Stimulated activated CD8-positive, alpha-beta memory T cell treated with anti-CD3 and anti-CD28 coated beads, Interleukin-7, amount 100 ng/mL, for 24 hours (primary cell): ENCODE measurements at regions not wholly inside any gene's neighbourhood (a gene's known extent, or its start where the extent isn't known, plus 50 kb on each side); places are given as distances from the start of the nearest gene placed in this dataset.

ENCODE experiments used
- DNase-seq: peaks from one replicate; pipeline ENCODE4 v3.0.0-alpha.2; 2020; ENCODE audit warnings: low read depth

DNA sequence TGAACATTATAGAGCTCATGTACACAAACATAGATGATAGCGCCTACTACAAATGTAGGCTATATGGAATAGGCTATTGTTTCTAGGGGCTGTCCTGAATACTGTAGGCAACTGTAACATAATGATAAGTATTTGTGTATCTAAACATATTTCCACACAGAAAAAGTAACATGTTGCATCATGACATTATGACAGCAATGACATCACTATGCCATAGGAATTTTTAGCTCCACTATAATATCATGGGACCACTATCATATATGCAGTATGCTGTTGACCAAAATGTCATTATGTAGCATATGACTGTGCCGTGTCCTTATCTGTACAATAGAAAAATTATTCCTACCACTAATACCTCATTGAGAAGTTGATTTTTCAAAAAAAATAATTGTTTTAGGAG lies 96.7 kb upstream of the SSTR1 start:
- no peak for DNase-seq

DNA sequence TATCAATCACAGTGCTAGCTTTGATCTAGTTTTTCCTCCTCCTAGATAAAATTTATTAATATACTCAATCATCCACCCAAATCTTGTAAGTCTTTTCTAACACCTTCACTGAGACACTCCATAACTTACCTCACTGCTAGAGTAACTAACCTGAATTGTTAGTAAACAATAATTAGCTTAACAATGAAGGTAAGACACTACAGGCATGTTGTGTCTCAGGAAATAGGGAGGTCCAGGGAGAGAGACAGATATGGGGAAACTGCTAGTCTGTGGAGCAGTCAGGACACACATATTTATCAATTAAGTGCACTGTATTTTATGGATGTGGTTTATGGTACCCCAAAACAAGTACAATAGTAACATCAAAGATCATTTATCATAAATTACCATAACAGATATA lies 94.2 kb upstream of the SSTR1 start:
- DNase-seq = no peak

DNA sequence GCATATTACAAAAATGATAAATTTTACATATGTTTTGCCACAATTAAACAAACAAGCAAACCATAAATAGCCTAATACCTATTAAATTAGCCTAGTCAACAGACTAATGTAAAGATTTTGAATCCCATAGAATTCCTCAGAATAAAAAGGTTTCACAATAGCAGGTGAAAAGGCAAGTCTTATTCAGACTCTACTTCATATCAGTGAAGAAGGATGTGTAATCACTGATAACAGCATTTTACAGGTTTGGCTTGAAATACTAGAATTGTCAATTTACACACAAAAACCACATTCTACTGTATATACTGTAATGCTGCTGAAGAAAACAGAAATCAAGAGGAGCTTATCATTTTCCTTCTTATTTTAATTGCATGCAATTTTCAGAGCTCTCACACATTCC lies 90.8 kb upstream of the SSTR1 start:
- no peak for DNase-seq

DNA sequence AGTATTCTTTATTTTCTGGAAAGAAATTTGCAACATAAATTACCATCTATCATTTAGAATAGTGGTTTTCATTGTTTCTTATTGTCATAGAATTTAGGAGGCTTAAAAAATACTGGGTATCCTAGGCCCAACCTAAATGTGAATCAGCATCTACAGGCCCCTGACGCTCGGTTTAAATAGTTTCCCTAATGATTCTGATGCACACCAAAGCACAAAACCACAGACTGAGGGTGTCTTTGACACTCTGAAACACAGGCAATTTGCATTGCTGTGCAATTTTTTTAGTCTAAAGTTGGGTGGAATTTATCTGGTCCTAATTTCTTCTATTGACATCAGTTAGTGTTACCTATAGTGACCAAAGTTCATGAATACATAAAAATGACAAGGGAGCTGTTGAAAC lies 87.6 kb upstream of the SSTR1 start:
- DNase-seq = no peak

DNA sequence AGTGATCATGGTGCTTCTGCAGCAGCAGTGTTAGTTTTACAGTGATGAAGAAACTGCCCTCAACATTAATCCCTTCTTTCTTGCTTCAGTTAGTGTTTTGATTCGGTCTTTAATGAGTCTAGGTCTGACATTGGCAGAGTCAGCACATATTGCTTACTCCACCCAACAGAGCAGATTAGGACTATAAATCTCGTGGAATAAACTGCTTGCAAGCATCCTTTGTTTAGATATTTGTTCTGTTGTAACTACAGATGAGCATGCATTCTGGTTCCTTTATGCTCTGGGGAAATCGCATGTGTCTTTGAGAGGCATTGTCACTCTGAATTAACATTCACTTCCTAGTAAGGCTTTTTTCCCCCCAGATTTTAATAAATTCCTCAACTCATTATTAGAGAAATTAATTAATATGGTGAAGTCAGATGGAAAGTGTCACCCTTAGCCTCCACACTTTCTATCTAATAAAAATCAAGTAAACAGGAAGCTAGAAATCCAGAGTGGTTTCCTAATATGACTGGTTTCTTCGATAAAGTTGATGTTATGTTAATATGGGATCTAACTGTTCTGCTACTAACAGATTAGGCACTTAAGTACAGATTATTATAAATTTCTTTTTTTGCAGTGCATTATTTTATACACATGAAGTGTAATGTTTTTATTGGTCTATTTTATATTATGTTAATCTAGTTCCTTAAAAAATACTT lies 86.2 kb upstream of the SSTR1 start:
- no peak for DNase-seq

DNA sequence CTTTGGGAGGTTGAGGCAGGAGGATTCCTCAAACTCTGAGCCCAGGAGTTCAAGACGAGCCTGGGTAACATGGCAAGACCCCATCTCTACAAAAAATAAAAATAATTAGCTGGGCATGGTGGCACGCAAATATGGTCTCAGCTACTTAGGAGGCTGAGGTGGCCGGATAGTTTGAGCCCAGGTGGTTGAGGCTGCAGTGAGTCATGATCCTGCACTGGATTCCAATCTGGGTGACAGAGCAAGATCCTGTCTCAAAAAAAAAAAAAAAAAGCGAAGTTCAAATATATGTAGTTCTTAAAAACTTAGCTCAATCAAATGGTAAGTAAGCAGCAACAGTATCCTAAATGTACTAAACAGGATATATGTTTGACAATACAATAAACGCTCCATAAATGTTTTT lies 85.5 kb upstream of the SSTR1 start:
- DNase-seq = no peak

DNA sequence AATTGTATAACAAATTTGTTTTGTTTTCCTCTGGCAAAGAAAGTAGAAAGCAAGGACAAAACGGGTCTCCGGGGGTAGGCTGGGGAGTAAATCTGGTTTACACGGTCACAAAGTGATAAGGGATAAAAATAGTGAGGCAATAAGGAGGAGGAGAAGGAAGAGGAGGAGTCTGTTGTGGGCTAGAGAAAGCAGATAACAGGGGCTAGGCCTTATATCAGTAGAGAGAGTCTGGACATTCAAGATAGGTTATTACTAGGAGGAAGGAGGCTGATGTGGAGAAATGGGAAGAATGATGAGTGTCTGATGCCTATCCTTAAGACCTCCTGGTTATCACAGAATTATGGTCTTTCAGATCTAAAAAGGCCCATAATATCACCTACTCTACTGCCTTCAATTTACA lies 83.2 kb upstream of the SSTR1 start:
- DNase-seq = no peak

DNA sequence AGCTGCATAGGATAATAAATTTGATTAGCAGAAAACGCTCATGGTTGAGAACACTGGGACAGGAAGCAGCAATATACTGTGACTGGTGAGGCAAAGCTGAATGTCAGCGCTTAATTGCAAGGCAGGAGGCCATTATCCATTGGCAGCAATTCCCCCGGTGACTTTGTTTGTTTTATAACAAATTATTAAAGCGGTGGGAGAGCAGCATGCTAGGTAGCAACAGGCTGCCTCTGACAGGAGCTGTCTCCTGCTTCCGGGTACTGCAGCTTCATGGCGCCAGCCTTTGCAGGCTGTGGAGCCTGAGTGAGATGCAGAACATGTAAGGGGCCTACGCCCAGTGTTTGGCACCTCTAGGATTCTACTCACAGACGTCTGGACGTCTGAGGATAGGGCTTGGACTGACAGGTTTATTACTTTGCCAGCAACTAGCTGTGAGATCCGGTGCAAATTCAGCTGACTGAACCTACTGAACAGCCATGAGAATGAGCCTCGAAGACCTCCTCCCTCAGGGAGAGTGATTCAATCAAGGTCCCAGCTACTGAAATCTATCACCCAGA lies 82.1 kb upstream of the SSTR1 start:
- no peak for DNase-seq

DNA sequence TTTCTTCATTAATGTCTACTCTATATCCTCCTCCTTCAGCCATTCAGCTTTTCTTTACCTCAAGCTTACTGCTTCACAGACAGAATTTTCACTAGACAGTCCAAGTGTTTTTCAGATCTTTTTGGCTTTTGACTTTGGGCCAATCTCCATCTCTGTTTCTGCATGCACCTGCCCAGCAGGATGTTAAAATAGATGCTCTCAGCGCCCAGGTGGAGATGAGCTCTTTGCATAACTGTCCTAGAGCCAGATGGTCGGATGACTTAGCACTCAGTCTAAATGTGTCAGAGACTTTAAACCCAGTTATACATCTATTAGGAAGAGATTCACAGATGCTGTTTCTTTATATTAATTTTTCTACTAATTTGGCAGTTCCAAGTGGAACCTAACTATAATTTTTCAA lies 80.3 kb upstream of the SSTR1 start:
- no peak for DNase-seq

DNA sequence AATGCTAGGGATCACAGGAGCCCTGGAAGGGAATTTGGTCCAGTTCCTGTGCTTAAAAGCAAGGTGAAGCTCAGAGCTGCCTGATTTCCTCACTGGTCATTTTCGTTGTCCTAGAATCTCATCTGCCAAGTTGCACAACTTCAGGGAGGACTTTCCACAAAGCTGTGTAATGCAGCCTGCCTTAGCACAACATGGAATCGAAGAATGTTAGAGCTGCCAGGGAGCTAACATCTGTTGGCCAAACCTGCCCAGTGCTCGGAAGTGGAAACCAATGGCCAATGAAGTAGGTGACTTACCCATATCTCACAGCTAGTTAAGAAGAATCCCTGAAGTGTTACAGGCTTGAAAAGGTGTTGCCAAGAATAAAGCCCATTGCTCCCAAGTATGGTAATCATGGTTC lies 79.9 kb upstream of the SSTR1 start:
- DNase-seq = no peak

DNA sequence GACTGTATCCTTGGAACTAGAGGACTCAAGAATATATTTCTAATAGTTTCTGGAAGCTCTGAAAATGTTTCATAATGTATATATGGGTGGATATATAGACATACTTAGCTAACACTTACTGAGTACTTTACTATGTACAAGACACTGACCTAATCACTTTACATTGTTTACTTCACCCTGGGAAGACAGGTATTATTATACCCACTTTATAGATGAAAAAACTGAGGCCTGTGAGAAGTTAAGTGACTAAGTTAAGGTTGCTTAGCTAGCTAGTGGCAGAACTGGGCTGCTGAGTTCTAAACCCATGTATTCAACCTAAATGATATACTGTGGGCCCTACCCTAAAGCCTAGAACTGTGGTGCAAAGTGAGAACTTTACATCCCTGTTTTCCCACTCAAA lies 79.1 kb upstream of the SSTR1 start:
- no peak for DNase-seq

DNA sequence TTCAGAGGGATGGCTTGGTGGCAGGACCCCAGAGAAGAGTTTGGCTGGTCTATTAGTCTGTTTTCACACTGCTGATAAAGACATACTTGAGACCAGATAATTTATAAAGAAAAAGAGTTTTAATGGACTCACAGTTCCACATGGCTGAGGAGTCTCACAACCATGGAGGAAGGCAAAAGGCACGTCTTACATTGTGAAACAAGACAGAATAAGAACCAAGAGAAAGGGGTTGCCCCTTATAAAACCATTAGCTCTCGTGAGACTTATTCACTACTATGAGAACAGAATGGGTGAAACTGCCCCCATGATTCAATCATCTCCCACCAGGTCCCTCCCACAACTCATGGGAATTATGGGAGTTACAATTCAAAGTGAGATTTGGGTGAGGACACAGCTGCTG lies 78.5 kb upstream of the SSTR1 start:
- DNase-seq = no peak

DNA sequence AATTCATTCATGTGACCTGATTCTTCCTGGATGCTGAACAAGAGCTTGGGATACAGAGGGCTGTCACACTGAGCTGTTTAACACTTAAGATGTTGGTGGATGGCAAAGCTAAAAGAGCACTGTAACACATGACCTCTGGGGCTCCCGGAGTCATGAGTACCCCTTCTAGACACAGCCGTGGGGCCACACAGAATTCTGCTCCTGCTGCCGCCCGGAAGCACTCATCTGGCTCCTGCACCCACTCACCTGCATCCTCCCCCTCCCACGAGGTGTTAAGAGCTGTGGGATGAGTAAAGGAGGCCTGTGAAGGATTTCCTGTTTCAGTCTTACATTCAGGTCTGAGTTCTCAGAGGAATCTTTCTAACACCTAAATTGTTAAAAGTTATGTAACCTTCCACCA lies 78.0 kb upstream of the SSTR1 start:
- no peak for DNase-seq

DNA sequence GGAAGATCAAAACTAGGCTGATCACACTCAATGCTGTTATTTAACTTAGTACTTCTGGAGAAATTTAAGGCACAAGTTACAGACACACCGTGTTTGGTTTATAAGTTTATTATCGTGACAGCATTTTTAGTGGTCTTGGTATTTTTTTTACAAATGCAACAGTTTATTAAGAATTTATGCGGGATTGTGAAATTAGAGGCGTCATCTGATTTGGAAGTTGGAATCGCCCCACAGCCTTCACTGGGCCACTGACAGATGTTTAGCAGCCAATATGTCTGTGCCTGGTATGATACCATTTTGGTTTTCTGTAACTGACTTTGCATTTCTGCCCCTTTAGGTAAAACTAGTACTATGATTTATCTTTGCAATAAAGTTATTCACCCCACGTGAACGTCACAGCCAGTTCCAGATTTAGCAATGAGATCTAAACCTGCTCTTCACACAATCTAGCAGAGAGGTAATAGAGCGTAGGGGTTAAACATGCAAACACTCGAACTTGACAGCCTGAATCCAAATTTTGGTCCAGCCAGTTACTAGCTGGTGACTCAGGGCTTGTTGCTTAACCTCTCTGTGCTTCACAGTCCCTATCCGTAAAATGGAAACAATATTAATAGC lies 73.2 kb upstream of the SSTR1 start:
- DNase-seq = no peak

DNA sequence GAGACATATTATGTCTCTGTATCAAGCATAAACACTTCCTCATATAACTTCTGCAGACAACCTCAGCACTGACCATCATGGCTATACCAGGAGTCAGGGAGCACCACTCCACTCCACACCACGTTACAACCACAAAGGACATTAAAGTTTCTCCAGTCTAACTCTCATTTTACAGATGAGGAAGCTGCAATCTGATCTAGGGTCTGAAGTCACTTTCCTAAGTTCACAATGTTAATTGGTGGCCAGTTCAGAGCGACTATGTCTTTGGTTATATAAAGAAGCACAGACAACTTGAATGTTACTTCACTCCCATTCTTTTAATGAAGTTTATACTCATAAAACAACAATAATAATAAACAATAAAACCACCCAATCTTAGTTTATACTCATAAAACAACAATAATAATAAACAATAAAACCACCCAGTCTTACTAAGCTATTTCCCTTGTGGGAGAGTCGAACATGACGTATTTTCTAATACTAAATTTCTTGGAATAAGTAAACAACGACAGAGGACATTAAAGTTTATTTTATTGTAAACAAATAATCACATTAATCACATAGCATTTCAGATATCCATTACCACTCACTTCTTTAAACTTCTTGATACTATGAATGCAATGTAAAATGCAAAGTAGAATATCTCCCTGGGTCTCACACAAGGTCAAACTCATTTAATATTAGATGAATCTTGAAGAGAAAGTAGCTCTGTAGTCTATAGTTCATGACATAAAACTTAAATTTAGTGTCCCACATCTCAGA lies 72.4 kb upstream of the SSTR1 start:
- DNase-seq = no peak

DNA sequence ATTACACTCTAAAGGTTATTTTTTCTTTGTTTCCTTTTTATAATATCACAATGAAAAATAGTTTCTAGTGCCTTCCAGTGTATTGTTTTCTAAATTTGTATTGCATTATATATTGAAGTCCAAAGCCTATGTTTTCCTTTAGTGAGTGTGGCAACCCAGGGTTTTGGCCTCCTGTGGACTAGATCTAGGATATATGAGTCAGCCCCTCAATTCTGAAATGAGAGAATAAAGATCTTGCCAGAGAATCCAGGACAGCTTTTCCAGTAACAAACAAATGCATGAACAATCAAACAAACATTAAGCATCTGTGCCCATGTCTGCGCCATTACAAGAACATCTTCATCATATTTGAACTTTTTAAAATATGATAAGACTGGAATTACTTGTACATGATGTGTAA lies 70.7 kb upstream of the SSTR1 start:
- no peak for DNase-seq

DNA sequence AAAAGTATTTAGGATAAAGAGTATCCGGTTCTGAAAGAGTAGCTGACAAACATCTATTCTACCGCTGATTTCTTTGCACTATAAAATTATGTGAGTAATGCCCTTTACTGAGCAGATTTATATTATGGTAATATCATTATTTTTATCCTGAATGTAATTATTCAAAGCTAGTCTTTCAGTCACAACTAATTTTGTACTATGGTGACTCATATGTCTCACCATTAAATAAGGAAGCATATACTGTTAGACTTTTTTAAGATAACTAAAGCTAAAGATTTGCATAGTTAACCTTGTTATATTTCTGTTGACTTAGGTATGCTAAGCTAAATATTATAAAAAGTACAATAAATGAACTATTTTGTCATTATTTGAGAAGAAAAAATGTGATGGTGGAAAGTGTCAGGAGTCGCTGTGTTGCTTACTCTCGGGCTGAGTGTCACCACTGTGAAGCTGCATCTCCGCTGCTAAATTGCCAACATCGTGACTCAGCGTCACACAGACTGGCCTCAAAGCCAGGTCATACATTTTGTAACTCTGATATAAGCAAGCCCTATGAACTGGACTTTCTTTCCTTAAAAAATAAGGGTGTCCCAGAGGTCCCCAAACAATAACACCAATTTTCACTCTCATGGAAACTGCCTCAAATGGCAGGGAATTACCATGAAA lies 69.1 kb upstream of the SSTR1 start:
- DNase-seq = no peak

DNA sequence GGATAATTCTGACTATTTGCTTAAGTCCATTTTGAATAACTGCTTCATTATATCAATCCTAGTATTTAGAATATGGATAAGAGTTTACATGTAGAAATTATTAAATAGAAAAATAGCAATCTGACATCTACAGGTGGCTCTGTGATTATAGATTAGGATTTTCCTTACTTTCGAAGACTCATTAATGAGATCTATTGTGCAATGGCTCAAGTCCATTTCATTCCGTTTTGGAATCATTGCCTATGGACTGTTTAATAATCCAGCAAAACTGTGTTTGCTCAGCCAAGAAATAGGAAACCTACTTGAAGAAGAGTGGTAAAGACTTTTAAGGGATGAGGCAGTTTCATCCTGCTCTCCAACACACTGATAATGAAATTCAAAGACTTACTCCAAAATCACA lies 67.8 kb upstream of the SSTR1 start:
- DNase-seq = no peak

DNA sequence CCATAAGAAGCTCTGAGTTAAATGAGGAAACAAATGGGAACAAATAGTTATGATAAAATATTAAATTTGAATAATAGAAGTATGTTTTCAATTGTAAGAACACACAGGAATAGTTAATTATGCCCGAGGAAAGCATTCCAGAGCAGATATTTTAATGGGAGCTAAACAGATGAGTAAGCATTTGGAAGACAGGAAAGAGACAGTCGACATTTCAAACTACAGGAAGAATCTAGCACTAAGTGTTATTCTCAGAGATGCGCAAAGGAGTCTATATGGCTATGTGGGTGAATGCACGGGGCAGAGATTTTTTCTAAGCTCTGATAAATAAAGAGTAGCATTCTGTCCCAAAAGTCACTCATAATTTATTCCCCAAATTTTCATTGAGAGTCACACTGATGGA lies 64.5 kb upstream of the SSTR1 start:
- no peak for DNase-seq

DNA sequence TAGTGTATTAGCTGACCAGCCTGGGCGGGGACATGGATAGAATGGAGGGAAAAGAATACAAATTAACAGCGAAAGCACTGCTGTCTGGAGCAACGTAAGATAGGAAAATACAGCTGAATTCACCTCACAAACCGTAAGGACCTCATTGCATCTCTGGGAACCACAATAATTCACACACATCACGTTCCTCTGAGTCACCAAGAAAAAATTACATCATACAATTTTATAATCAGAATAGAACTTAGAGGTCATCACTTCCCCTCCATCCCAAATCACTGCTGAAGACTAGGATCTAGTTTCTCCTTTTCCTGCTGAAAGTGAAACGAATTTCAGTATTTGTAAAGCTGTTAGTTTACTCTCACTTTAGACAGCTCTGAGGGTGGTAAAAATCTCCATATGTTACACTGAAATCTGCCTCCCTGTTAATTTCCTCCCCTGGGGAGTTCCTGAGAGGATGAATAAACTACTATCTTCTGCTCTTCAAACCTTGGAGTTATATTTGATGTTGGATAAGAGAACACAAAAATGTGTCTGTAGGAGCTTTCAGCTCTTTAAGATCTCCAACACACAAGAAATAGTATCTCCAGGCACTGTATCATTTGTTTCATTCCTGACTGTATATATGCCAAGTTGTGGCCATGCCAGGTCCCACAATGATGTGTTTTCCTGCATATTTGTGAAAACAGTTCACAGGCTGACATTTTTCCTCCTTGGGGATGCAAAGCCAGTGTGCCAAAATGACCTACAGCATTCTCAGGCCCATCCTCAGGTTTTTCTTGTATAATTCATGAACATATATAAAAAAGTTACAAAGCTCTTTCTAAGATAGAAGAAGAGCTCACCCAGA lies 63.8 kb upstream of the SSTR1 start:
- DNase-seq = no peak

DNA sequence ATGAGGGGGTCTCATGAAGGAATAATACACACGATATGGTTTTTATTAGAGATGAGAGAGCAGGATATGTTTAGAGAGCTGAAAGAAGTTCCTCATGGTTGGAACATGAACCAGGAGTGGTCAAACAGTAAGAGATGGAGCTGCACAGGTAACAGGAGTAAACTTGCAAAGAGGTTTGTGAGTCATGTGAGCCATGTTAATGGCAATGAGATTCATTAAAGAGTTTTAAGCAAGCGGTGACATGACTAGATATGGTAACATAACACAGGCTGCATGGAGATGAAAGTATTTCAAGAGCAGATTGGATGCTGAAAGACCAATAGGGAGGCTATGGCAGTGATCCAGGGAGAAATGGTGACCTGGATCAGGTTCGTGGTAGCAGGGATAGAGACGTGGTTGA lies 62.6 kb upstream of the SSTR1 start:
- DNase-seq = no peak

DNA sequence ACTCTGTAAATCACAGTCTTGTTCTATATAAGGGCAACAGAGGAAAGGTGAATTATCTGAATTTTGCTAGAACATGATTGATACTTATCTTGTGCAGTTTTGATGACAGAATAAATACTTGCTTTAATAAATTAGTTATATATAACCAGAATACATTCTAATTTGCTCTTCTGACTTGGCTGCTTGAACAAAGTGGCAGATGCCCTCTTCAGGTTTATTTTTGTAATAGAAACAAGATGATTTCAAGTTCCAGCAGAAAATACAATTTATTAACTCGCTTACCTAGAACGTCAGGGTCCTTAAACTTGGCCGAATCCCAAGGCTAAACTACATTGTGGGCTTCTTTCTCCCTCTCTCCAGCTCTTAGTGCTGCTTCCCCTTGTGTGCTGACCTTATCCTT lies 57.6 kb upstream of the SSTR1 start:
- no peak for DNase-seq
